KMS-11 (cell line): ENCODE measurements at regions not wholly inside any gene's neighbourhood (a gene's known extent, or its start where the extent isn't known, plus 50 kb on each side); places are given as distances from the start of the nearest gene placed in this dataset.

ENCODE experiments used
- H2AFZ ChIP-seq: fragments of 200-600 bp; sonication (generic); 2 replicates; pipeline ENCODE4 v1.6.1; 2016; ENCODE audit warnings: antibody characterized with exemption, mixed run types, low read depth
- H3K27ac ChIP-seq: fragments of 200-600 bp; sonication (generic); 2 replicates; pipeline ENCODE4 v1.6.1; 2016; ENCODE audit warnings: mild to moderate bottlenecking, mixed run types
- H3K27me3 ChIP-seq: fragments of 200-600 bp; sonication (generic); 2 replicates; pipeline ENCODE4 v1.6.1; 2017; ENCODE audit warnings: mild to moderate bottlenecking, low read depth, mixed run types, moderate library complexity; ENCODE audit not compliant: insufficient read depth
- H3K36me3 ChIP-seq: fragments of 200-600 bp; sonication (generic); 2 replicates; pipeline ENCODE4 v1.6.1; 2017; ENCODE audit warnings: mild to moderate bottlenecking, mixed run types; ENCODE audit not compliant: insufficient read depth
- H3K4me1 ChIP-seq: fragments of 200-600 bp; sonication (generic); 2 replicates; pipeline ENCODE4 v1.6.1; 2016; ENCODE audit warnings: mild to moderate bottlenecking, low read depth, mixed run types; ENCODE audit not compliant: poor library complexity, severe bottlenecking
- H3K4me2 ChIP-seq: fragments of 200-600 bp; sonication (generic); 2 replicates; pipeline ENCODE4 v1.7.0; 2016; ENCODE audit warnings: mild to moderate bottlenecking, mixed run types
- H3K4me3 ChIP-seq: fragments of 200-600 bp; sonication (generic); IDR thresholded peaks from 2 replicates; pipeline ENCODE4 v1.6.1; 2017; ENCODE audit warnings: low read depth, low read length, mixed read lengths; ENCODE audit not compliant: insufficient read depth
- H3K79me2 ChIP-seq: fragments of 200-600 bp; sonication (generic); 2 replicates; pipeline ENCODE4 v1.6.1; 2016; ENCODE audit warnings: low read depth, mixed run types; ENCODE audit not compliant: insufficient read depth
- H3K9ac ChIP-seq: fragments of 200-600 bp; sonication (generic); 2 replicates; pipeline ENCODE4 v1.6.1; 2016; ENCODE audit warnings: mild to moderate bottlenecking, mixed run types
- H4K20me1 ChIP-seq: fragments of 200-600 bp; sonication (generic); 2 replicates; pipeline ENCODE4 v1.6.1; 2016; ENCODE audit warnings: mild to moderate bottlenecking, mixed run types; ENCODE audit not compliant: insufficient read depth
- TF ChIP-seq, protein P1 (sequence below): fragments of 200-600 bp; sonication (generic); conservative IDR thresholded peaks from 2 replicates; pipeline ENCODE4 v1.6.1; 2017; ENCODE audit warnings: low read depth, mild to moderate bottlenecking, antibody characterized with exemption, low read length, moderate library complexity, mixed read lengths

DNA sequence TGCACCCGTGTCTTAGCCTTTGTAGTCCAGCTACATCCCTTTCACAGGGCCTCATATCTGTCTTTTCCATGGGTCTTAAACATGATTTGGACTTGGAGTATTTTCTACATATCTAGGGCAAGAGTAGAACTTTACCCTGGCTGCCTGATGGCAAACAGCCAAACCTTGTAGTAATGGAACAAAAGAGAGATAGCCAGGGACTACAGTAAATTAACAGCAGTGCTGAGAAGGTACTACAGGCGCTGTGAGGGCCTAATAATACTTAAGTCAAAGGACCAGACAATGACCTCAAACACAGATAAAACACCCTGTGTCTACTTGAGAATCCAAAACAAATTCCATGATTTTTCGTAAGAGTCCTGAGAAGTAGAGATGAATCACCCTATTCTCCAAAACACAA lies 111.0 kb upstream of the WDR17 start:
- no peaks in the 10 kb centered on the region for H3K36me3 ChIP-seq
- TF ChIP-seq, protein P1, sequence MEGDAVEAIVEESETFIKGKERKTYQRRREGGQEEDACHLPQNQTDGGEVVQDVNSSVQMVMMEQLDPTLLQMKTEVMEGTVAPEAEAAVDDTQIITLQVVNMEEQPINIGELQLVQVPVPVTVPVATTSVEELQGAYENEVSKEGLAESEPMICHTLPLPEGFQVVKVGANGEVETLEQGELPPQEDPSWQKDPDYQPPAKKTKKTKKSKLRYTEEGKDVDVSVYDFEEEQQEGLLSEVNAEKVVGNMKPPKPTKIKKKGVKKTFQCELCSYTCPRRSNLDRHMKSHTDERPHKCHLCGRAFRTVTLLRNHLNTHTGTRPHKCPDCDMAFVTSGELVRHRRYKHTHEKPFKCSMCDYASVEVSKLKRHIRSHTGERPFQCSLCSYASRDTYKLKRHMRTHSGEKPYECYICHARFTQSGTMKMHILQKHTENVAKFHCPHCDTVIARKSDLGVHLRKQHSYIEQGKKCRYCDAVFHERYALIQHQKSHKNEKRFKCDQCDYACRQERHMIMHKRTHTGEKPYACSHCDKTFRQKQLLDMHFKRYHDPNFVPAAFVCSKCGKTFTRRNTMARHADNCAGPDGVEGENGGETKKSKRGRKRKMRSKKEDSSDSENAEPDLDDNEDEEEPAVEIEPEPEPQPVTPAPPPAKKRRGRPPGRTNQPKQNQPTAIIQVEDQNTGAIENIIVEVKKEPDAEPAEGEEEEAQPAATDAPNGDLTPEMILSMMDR = no peak
- no peaks in the 10 kb centered on the region for H3K4me1 ChIP-seq
- H2AFZ ChIP-seq = no peak overlapping the region
- no peak overlapping the region for H3K27ac ChIP-seq
- H3K27me3 ChIP-seq = no peaks in the 10 kb centered on the region
- no peak overlapping the region for H3K4me3 ChIP-seq
- no peak overlapping the region for H3K4me2 ChIP-seq
- H4K20me1 ChIP-seq = no peaks in the 10 kb centered on the region
- H3K79me2 ChIP-seq = no peaks in the 10 kb centered on the region
- no peak overlapping the region for H3K9ac ChIP-seq

GRCh38 chr4:175961604-175962003 lies 104.0 kb upstream of the WDR17 start:
- no peak overlapping the region for H3K4me3 ChIP-seq
- no peak overlapping the region for H2AFZ ChIP-seq
- no peaks in the 10 kb centered on the region for H4K20me1 ChIP-seq
- H3K79me2 ChIP-seq = no peaks in the 10 kb centered on the region
- no peak overlapping the region for H3K27ac ChIP-seq
- TF ChIP-seq, protein P1 = no peak
- H3K4me1 ChIP-seq = no peaks in the 10 kb centered on the region
- no peak overlapping the region for H3K9ac ChIP-seq
- H3K27me3 ChIP-seq = no peaks in the 10 kb centered on the region
- H3K36me3 ChIP-seq = no peaks in the 10 kb centered on the region
- no peak overlapping the region for H3K4me2 ChIP-seq

DNA sequence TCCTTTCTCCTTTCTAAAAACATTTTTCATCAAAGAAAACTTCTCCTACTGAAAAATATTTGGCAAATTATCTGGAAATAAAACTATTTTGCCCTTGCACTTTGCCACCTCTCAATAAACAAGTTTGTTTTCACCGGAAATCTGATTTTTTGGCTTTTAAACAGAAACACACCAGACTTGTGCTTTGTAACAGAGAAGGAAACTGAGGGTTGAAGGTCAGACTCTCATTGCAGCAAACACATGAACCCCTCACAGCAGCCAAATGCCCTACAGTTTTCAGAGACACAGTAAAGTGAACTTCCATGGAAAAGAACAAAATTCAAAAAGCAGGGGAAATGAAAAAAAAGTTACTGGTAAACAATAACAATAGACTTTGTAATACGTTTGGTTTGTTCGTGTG lies 95.6 kb upstream of the WDR17 start:
- no peaks in the 10 kb centered on the region for H3K4me1 ChIP-seq
- H3K79me2 ChIP-seq = no peaks in the 10 kb centered on the region
- H3K9ac ChIP-seq = no peak overlapping the region
- no peak overlapping the region for H3K4me2 ChIP-seq
- H3K27me3 ChIP-seq = no peaks in the 10 kb centered on the region
- H3K4me3 ChIP-seq = no peak overlapping the region
- H3K36me3 ChIP-seq = no peaks in the 10 kb centered on the region
- H2AFZ ChIP-seq = no peak overlapping the region
- H4K20me1 ChIP-seq = no peaks in the 10 kb centered on the region
- TF ChIP-seq, protein P1 = no peak
- H3K27ac ChIP-seq = no peak overlapping the region

- H3K4me1 ChIP-seq = no peaks in the 10 kb centered on the region
- H3K27me3 ChIP-seq = no peaks in the 10 kb centered on the region
- no peaks in the 10 kb centered on the region for H3K79me2 ChIP-seq
- H3K9ac ChIP-seq = no peak overlapping the region
- H3K4me2 ChIP-seq = no peak overlapping the region
- H2AFZ ChIP-seq = no peak overlapping the region
- H4K20me1 ChIP-seq = no peaks in the 10 kb centered on the region
- H3K36me3 ChIP-seq = no peaks in the 10 kb centered on the region
- no peak overlapping the region for H3K27ac ChIP-seq
- TF ChIP-seq, protein P1 = no peak
- no peak overlapping the region for H3K4me3 ChIP-seq
Observed at GRCh38 chr4:175970724-175971123, 94.9 kb upstream of the WDR17 start.
